ENCODE measurements at regions not wholly inside any gene's neighbourhood (a gene's known extent, or its start where the extent isn't known, plus 50 kb on each side); places are given as distances from the start of the nearest gene placed in this dataset.

- no peak for TF ChIP-seq CHD7 (IDR thresholded peaks at IDR 0.05; ENCODE audit: insufficient replicate concordance, low read length)
- TF ChIP-seq SIX5 (IDR thresholded peaks at IDR 0.05; ENCODE audit: low read depth, low read length): no peak
- TF ChIP-seq MAX (IDR thresholded peaks at IDR 0.05): no peak
- TF ChIP-seq POU5F1 (IDR thresholded peaks at IDR 0.05; ENCODE audit: low read depth, low read length): no peak
- no peak for TF ChIP-seq TCF12 (IDR thresholded peaks at IDR 0.05; ENCODE audit: low read depth, low read length)
- TF ChIP-seq POLR2AphosphoS5 (IDR thresholded peaks at IDR 0.05; ENCODE audit: low read depth, low read length): no peak
- TF ChIP-seq CHD1 (IDR thresholded peaks at IDR 0.05; ENCODE audit: low read depth, low read length): no peak
- no peak for TF ChIP-seq GABPA (IDR thresholded peaks at IDR 0.05; ENCODE audit: borderline replicate concordance, insufficient read depth, low read length)
- no peak for TF ChIP-seq BRCA1 (IDR thresholded peaks at IDR 0.05; ENCODE audit: low read depth, low read length)
- no peak for TF ChIP-seq JUN (IDR thresholded peaks at IDR 0.05; ENCODE audit: low read depth, low read length)
These were observed 311.9 kb downstream of the MDFIC start (continued) for GRCh38 chr7:115233809-115234208.
